Ovary (tissue), 3 donors: ENCODE measurements at regions not wholly inside any gene's neighbourhood (a gene's known extent, or its start where the extent isn't known, plus 50 kb on each side); places are given as distances from the start of the nearest gene placed in this dataset.

ENCODE experiments used
- EP300 ChIP-seq: sonication (generic); formaldehyde crosslinking; IDR thresholded peaks from one replicate; pipeline ENCODE4 v1.6.1; 2017; ENCODE audit warnings: antibody characterized with exemption
- POLR2A ChIP-seq: fragments of 450-650 bp; IDR thresholded peaks from one replicate; pipeline ENCODE4 v1.6.1; 2017; ENCODE audit warnings: antibody characterized with exemption, mild to moderate bottlenecking, moderate library complexity
- TF ChIP-seq, protein P1 (sequence below), 3 donors: fragments of 450-650 bp in 2 of 3; fragments of 200-600 bp in 1 of 3; IDR thresholded peaks; one replicate each; pipeline versions ENCODE4 v1.5.1 to v1.8.0; 2016 to 2022; ENCODE audit warnings: antibody characterized with exemption in 3 of 3, mild to moderate bottlenecking in 1 of 3
- donor health status: DM: no; HTN: no; CAD: no.

DNA sequence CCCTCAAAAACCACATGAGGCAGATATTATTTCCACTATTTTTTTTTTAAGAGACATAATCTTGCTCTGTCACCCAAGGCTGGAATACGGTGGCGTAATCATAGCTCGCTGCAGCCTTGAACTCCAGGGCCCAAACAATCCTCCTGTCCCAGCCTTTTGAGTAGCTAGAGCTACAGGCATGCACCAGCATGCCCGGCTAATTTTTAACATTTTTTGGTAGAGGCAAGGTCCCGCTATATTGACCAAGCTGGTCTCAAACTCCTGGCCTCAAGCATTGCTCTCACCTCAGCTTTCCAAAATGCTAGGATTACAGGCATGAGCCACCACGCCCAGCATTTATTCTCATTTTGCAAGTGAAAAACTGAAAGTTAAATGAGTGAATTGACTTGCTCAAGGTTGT is 50.8 kb upstream of the PIAS1 start:
- TF ChIP-seq, protein P1, sequence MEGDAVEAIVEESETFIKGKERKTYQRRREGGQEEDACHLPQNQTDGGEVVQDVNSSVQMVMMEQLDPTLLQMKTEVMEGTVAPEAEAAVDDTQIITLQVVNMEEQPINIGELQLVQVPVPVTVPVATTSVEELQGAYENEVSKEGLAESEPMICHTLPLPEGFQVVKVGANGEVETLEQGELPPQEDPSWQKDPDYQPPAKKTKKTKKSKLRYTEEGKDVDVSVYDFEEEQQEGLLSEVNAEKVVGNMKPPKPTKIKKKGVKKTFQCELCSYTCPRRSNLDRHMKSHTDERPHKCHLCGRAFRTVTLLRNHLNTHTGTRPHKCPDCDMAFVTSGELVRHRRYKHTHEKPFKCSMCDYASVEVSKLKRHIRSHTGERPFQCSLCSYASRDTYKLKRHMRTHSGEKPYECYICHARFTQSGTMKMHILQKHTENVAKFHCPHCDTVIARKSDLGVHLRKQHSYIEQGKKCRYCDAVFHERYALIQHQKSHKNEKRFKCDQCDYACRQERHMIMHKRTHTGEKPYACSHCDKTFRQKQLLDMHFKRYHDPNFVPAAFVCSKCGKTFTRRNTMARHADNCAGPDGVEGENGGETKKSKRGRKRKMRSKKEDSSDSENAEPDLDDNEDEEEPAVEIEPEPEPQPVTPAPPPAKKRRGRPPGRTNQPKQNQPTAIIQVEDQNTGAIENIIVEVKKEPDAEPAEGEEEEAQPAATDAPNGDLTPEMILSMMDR (IDR thresholded peaks at IDR 0.05): no peak
- TF ChIP-seq EP300 (no peak), POLR2A (no peak)
